ENCODE measurements at regions not wholly inside any gene's neighbourhood (a gene's known extent, or its start where the extent isn't known, plus 50 kb on each side); places are given as distances from the start of the nearest gene placed in this dataset.
"Not testable (repeated sequence)": the region's sequence is repeated elsewhere in the genome, so short reads cannot be mapped to it uniquely, and the experiment has no call there.

DNA sequence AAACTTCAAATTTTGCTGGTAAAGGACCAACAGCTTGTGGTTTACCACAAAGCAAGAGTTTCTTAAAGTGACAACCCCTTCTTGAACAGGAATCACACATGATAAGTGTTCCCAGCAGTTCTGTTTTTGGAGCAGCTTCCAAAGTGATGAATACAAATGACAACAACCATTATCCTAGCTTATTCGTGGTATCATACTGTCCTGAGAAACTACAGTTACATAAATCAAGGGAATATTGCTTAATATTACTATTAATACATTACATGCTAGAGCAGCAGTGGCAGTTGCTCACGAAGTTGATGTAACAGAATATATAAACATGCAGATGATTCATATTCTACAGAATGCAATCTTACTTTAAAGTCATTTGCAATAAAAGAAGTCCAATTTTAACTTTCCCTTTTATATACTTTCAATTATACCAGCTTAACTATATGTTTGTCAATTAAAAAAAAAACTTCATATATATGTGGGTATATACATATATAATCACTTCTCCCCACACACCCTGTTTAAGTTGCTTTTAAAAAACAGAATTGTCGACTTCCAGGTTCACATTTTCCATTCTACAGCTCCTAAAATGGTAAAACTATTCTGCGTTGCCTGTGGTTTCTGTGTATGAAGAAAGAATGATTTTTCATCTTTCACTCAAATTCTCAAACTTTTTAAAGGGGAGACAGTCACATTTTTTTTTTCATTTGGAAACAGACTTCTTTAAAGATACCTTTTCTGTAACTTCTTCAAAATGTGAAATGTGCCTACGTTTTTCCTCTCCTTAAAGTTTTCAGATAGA lies 713.6 kb downstream of the TDRD15 start:
- Mint-ChIP-seq H3K4me3 (no peak overlapping the region), H3K4me1 (no peaks in the 10 kb centered on the region), H3K36me3 (ENCODE audit: low read depth) (no peaks in the 10 kb centered on the region), H3K9me3 (peaks cover 3% of the 10 kb centered on the region), H3K27me3 (ENCODE audit: low read depth) (no peaks in the 10 kb centered on the region), H3K27ac (ENCODE audit: unreplicated experiment) (no peak overlapping the region)
- DNase-seq (ENCODE audit: low read depth, low spot score): no peak
- TF ChIP-seq CTCF (conservative IDR thresholded peaks at IDR 0.05): no peak

GRCh38 chr2:21841341-21841740 lies 717.6 kb downstream of the TDRD15 start:
- no peak for TF ChIP-seq CTCF (conservative IDR thresholded peaks at IDR 0.05)
- H3K36me3 Mint-ChIP-seq (ENCODE audit: low read depth): no peaks in the 10 kb centered on the region
- H3K4me3 Mint-ChIP-seq: no peak overlapping the region
- H3K4me1 Mint-ChIP-seq: no peaks in the 10 kb centered on the region
- no peak overlapping the region for H3K27ac Mint-ChIP-seq (ENCODE audit: unreplicated experiment)
- H3K27me3 Mint-ChIP-seq (ENCODE audit: low read depth): no peaks in the 10 kb centered on the region
- peaks cover 3% of the 10 kb centered on the region for H3K9me3 Mint-ChIP-seq
- no peak for DNase-seq (ENCODE audit: low read depth, low spot score)

GRCh38 chr2:21850367-21850766 lies 726.6 kb downstream of the TDRD15 start:
- DNase-seq (ENCODE audit: low read depth, low spot score); H3K4me1 Mint-ChIP-seq; H3K4me3 Mint-ChIP-seq; H3K27me3 Mint-ChIP-seq (ENCODE audit: low read depth); H3K36me3 Mint-ChIP-seq (ENCODE audit: low read depth); H3K9me3 Mint-ChIP-seq; H3K27ac Mint-ChIP-seq (ENCODE audit: unreplicated experiment): not testable (repeated sequence)

DNA sequence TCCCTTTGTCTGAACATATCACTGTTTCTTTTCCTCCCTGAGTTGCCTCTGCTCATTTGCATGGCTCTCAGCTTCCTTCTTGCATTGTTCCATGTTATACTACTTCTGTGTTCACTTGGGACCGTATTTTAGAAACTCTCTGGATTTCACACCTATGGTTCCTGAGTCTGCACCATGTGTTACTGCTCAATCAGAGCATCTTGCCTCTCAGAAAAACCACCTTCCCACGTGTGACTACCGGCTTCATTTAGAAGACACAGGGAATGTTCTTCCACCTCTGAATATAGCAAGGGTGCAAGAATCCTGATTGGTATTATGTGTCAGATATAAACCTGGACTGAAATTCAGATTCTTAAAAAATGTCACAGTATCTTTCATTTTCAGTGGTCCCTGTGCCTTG lies 731.2 kb downstream of the TDRD15 start:
- Mint-ChIP-seq H3K27me3 (ENCODE audit: low read depth) (peaks cover 3% of the 10 kb centered on the region), H3K27ac (ENCODE audit: unreplicated experiment) (no peak overlapping the region), H3K4me3 (no peak overlapping the region), H3K36me3 (ENCODE audit: low read depth) (no peaks in the 10 kb centered on the region), H3K9me3 (no peaks in the 10 kb centered on the region), H3K4me1 (peaks cover 9% of the 10 kb centered on the region)
- DNase-seq (ENCODE audit: low read depth, low spot score): no peak
- no peak for TF ChIP-seq CTCF (conservative IDR thresholded peaks at IDR 0.05)

- no peaks in the 10 kb centered on the region for H3K36me3 Mint-ChIP-seq (ENCODE audit: low read depth)
- peaks cover 3% of the 10 kb centered on the region for H3K27me3 Mint-ChIP-seq (ENCODE audit: low read depth)
- no peak for TF ChIP-seq CTCF (conservative IDR thresholded peaks at IDR 0.05)
- H3K4me1 Mint-ChIP-seq: peaks cover 9% of the 10 kb centered on the region
- no peaks in the 10 kb centered on the region for H3K9me3 Mint-ChIP-seq
- no peak overlapping the region for H3K4me3 Mint-ChIP-seq
- no peak for DNase-seq (ENCODE audit: low read depth, low spot score)
- no peak overlapping the region for H3K27ac Mint-ChIP-seq (ENCODE audit: unreplicated experiment)
Observed at GRCh38 chr2:21856708-21857107, 732.9 kb downstream of the TDRD15 start.

GRCh38 chr2:21860907-21861306 lies 737.1 kb downstream of the TDRD15 start:
- no peaks in the 10 kb centered on the region for H3K27me3 Mint-ChIP-seq (ENCODE audit: low read depth)
- H3K4me1 Mint-ChIP-seq: peaks cover 9% of the 10 kb centered on the region
- no peak overlapping the region for H3K4me3 Mint-ChIP-seq
- no peak overlapping the region for H3K27ac Mint-ChIP-seq (ENCODE audit: unreplicated experiment)
- H3K36me3 Mint-ChIP-seq (ENCODE audit: low read depth): no peaks in the 10 kb centered on the region
- H3K9me3 Mint-ChIP-seq: no peaks in the 10 kb centered on the region
- DNase-seq (ENCODE audit: low read depth, low spot score): no peak
- no peak for TF ChIP-seq CTCF (conservative IDR thresholded peaks at IDR 0.05)

Data from neural crest cell (in vitro differentiated cells).